H9 (cell line): ENCODE measurements at regions not wholly inside any gene's neighbourhood (a gene's known extent, or its start where the extent isn't known, plus 50 kb on each side); places are given as distances from the start of the nearest gene placed in this dataset.

Experiments
- DNase-seq: peaks from one replicate; pipeline ENCODE4 v3.0.0-alpha.2; 2017
- H2AFZ ChIP-seq: one replicate; pipeline ENCODE4 v1.6.1; 2013; ENCODE audit warnings: mild to moderate bottlenecking, low read length, control low read depth, moderate library complexity
- H2AK5ac ChIP-seq: 2 replicates; pipeline ENCODE4 v1.6.1; 2013; ENCODE audit warnings: low read length, control low read depth, mixed read lengths; ENCODE audit not compliant: insufficient read length
- H2BK120ac ChIP-seq: one replicate; pipeline ENCODE4 v1.6.1; 2013; ENCODE audit warnings: low read depth, mild to moderate bottlenecking, low read length, control low read depth, inconsistent platforms; ENCODE audit not compliant: poor library complexity, severe bottlenecking
- H2BK12ac ChIP-seq: 2 replicates; pipeline ENCODE4 v1.6.1; 2013; ENCODE audit warnings: low read length, control low read depth, mixed read lengths, low read depth; ENCODE audit not compliant: insufficient read length
- H2BK15ac ChIP-seq: 2 replicates; pipeline ENCODE4 v1.6.1; 2013; ENCODE audit warnings: low read depth, low read length, control low read depth
- H2BK20ac ChIP-seq: one replicate; pipeline ENCODE4 v1.6.1; 2013; ENCODE audit warnings: low read depth, mild to moderate bottlenecking, low read length, control low read depth, inconsistent platforms; ENCODE audit not compliant: poor library complexity, severe bottlenecking
- H2BK5ac ChIP-seq: 2 replicates; pipeline ENCODE4 v1.6.1; 2013; ENCODE audit warnings: low read length, control low read depth, mixed read lengths; ENCODE audit not compliant: insufficient read length
- H3K14ac ChIP-seq: 2 replicates; pipeline ENCODE4 v1.6.1; 2013; ENCODE audit warnings: low read length, control low read depth; ENCODE audit not compliant: insufficient read depth
- H3K18ac ChIP-seq: 2 replicates; pipeline ENCODE4 v1.6.1; 2013; ENCODE audit warnings: low read depth, mild to moderate bottlenecking, mixed read lengths, low read length, control low read depth; ENCODE audit not compliant: insufficient read length
- H3K23ac ChIP-seq: 2 replicates; pipeline ENCODE4 v1.6.1; 2013; ENCODE audit warnings: low read length, control low read depth, mixed read lengths, low read depth; ENCODE audit not compliant: insufficient read length
- H3K23me2 ChIP-seq: 2 replicates; pipeline ENCODE4 v1.6.1; 2013; ENCODE audit warnings: low read depth, mild to moderate bottlenecking, mixed read lengths, low read length, control low read depth; ENCODE audit not compliant: insufficient read length, poor library complexity, severe bottlenecking
- H3K27ac ChIP-seq: 2 replicates; pipeline ENCODE4 v1.5.1; 2013; ENCODE audit warnings: low read length, control low read depth, mixed read lengths, low read depth; ENCODE audit not compliant: insufficient read length
- H3K27me3 ChIP-seq: 2 replicates; pipeline ENCODE4 v1.6.1; 2013; ENCODE audit warnings: low read length, control low read depth, inconsistent platforms; ENCODE audit not compliant: insufficient read depth
- H3K4ac ChIP-seq: 2 replicates; pipeline ENCODE4 v1.6.1; 2013; ENCODE audit warnings: low read depth, mild to moderate bottlenecking, control low read depth, inconsistent platforms, low read length, moderate library complexity
- H3K4me1 ChIP-seq: 2 replicates; pipeline ENCODE4 v1.6.1; 2013; ENCODE audit warnings: low read length, control low read depth, inconsistent platforms; ENCODE audit not compliant: insufficient read depth
- H3K4me2 ChIP-seq: 2 replicates; pipeline ENCODE4 v1.6.1; 2013; ENCODE audit warnings: low read length, control low read depth, mixed read lengths; ENCODE audit not compliant: insufficient read length, insufficient read depth
- H3K56ac ChIP-seq: 2 replicates; pipeline ENCODE4 v1.6.1; 2013; ENCODE audit warnings: low read depth, mild to moderate bottlenecking, mixed read lengths, low read length, control low read depth; ENCODE audit not compliant: insufficient read length
- H3K79me1 ChIP-seq: 2 replicates; pipeline ENCODE4 v1.6.1; 2013; ENCODE audit warnings: low read depth, mild to moderate bottlenecking, moderate library complexity, low read length, control low read depth, inconsistent platforms; ENCODE audit not compliant: insufficient read depth, poor library complexity, severe bottlenecking
- H3K79me2 ChIP-seq: 2 replicates; pipeline ENCODE4 v1.6.1; 2013; ENCODE audit warnings: low read length, control low read depth, inconsistent platforms; ENCODE audit not compliant: insufficient read depth
- H3K9ac ChIP-seq: 2 replicates; pipeline ENCODE4 v1.6.1; 2013; ENCODE audit warnings: low read length, control low read depth, mixed read lengths; ENCODE audit not compliant: insufficient read length; ENCODE audit errors: extremely low read depth
- H3K9me3 ChIP-seq: one replicate; pipeline ENCODE4 v1.6.1; 2013; ENCODE audit warnings: low read depth, low read length, inconsistent platforms; ENCODE audit not compliant: control insufficient read depth
- H3T11ph ChIP-seq: one replicate; pipeline ENCODE4 v1.6.1; 2013; ENCODE audit warnings: mild to moderate bottlenecking, low read length, control low read depth, inconsistent platforms
- H4K20me1 ChIP-seq: one replicate; pipeline ENCODE4 v1.6.1; 2013; ENCODE audit not compliant: control insufficient read depth, insufficient read length, insufficient read depth
- H4K5ac ChIP-seq: 2 replicates; pipeline ENCODE4 v1.6.1; 2013; ENCODE audit warnings: low read depth, mild to moderate bottlenecking, mixed read lengths, low read length, control low read depth; ENCODE audit not compliant: insufficient read length
- H4K8ac ChIP-seq: replicated peaks from 2 replicates; pipeline ENCODE4 v1.6.1; 2013; ENCODE audit warnings: low read length, control low read depth, mixed read lengths, low read depth; ENCODE audit not compliant: insufficient read length
- H4K91ac ChIP-seq: 2 replicates; pipeline ENCODE4 v1.6.1; 2013; ENCODE audit warnings: low read depth, mild to moderate bottlenecking, moderate library complexity, mixed read lengths, low read length, control low read depth; ENCODE audit not compliant: insufficient read length
- H3K27ac Mint-ChIP-seq, 3 experiments: 2 replicates in 2 of 3; 3 replicates in 1 of 3; pipeline ENCODE4 v1.8.0; 2020 to 2021; ENCODE audit warnings: mixed read lengths in 3 of 3, mild to moderate bottlenecking in 1 of 3, moderate library complexity in 1 of 3
- H3K27me3 Mint-ChIP-seq: 2 replicates; pipeline ENCODE4 v1.8.0; 2021; ENCODE audit warnings: low read depth, mild to moderate bottlenecking, moderate library complexity, mixed read lengths
- H3K36me3 Mint-ChIP-seq, 3 experiments: 2 replicates in 2 of 3; 3 replicates in 1 of 3; pipeline ENCODE4 v1.8.0; 2020 to 2021; ENCODE audit warnings: low read depth in 3 of 3, mixed read lengths in 3 of 3; ENCODE audit not compliant: insufficient read depth in 1 of 3
- H3K4me1 Mint-ChIP-seq, 2 experiments: 2 replicates each; pipeline ENCODE4 v1.8.0; 2020; ENCODE audit warnings: mixed read lengths in 2 of 2
- H3K4me3 Mint-ChIP-seq, 2 experiments: 2 replicates in 1 of 2; 3 replicates in 1 of 2; pipeline ENCODE4 v1.8.0; 2020 to 2021; ENCODE audit warnings: mild to moderate bottlenecking in 2 of 2, mixed read lengths in 2 of 2, moderate library complexity in 1 of 2
- H3K9me3 Mint-ChIP-seq, 2 experiments: 2 replicates in 1 of 2; 3 replicates in 1 of 2; pipeline ENCODE4 v1.8.0; 2020; ENCODE audit warnings: mild to moderate bottlenecking in 2 of 2, mixed read lengths in 2 of 2, moderate library complexity in 1 of 2
- WGBS: extraction: QIAGEN DNeasy Blood & Tissue Kit; methylation state at CpG from one replicate; pipeline ENCODE4 v1.1.7; 2013; ENCODE audit warnings: missing lambda C conversion rate, low lambda C conversion rate, mixed read lengths; ENCODE audit not compliant: insufficient read length; ENCODE audit errors: extremely low coverage; 5-methylcytosine and 5-hydroxymethylcytosine counted together
- TF ChIP-seq, protein P1 (sequence below): fragments of 200-600 bp; sonication (generic); conservative IDR thresholded peaks from 3 replicates; pipeline ENCODE4 v1.8.0; 2021; ENCODE audit warnings: antibody characterized with exemption, mild to moderate bottlenecking

DNA sequence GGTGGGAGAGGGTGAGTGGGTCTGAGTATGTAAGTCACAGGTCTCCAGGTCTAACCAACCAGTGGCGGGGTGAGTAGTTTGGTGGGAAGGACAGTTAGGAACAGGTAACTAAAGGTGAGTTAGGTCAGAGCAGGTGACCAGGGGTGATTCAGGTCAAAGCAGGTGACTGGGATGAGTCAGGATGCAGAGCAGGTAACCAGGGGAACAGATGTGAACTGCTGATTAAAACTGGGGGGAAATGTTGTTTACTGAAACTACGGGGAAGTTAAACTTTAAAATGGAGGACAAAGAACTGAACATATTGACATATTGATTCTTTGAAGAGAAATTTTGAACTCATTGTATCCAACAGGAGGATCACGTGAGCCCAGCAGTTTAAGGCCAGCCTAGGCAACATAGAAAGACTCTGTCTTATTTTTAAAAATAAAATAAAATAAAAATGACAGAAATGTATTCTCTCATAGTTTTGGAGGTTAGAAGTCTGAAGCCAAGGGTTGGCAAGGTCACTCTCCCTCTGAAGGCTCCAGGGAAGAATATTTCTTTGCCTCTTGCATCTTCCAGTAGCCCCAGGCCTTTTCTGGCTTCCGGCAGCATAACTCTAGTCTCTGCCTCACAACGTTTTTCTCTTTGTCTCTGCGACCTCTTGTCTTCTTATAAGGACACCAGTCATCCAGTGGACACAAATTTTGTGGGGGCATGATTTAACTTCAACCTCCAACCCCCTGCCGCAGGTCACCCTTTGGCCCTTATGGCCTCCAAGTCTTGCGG lies 64.3 kb upstream of the TINAGL1 start:
- Histone ChIP-seq H2BK12ac (no peak overlapping the region), H3K27me3 (no peaks in the 10 kb centered on the region), H2BK120ac (no peak overlapping the region), H2BK15ac (no peak overlapping the region), H4K20me1 (no peaks in the 10 kb centered on the region), H4K8ac (no peak overlapping the region), H3T11ph (no peak overlapping the region), H3K56ac (no peak overlapping the region), H3K9me3 (no peaks in the 10 kb centered on the region), H3K27ac (no peak overlapping the region), H3K23me2 (no peaks in the 10 kb centered on the region), H2BK20ac (no peak overlapping the region), H3K18ac (no peak overlapping the region), H2AFZ (no peak overlapping the region), H3K23ac (no peak overlapping the region), H3K9ac (no peak overlapping the region), H3K4me1 (peaks cover 4% of the 10 kb centered on the region; the same call in 1 of the 2 replicates), H3K79me1 (no peaks in the 10 kb centered on the region), H3K4me2 (no peak overlapping the region), H3K14ac (no peak overlapping the region), H2BK5ac (no peak overlapping the region), H3K4ac (no peak overlapping the region), H3K79me2 (no peaks in the 10 kb centered on the region), H2AK5ac (no peak overlapping the region), H4K91ac (no peak overlapping the region), H4K5ac (no peak overlapping the region)
- peaks cover 14 to 28% of the 10 kb centered on the region in 2 experiments for H3K4me1 Mint-ChIP-seq
- no CpG with 5 or more reads among the region's 8 CpGs for WGBS
- no peak for DNase-seq
- H3K27ac Mint-ChIP-seq = no peak overlapping the region; a peak in 1 of 7 replicates
- H3K36me3 Mint-ChIP-seq = no peaks in the 10 kb centered on the region; a peak in 1 of 7 replicates
- H3K9me3 Mint-ChIP-seq = no peaks in the 10 kb centered on the region
- H3K27me3 Mint-ChIP-seq = peaks cover 4% of the 10 kb centered on the region
- TF ChIP-seq, protein P1, sequence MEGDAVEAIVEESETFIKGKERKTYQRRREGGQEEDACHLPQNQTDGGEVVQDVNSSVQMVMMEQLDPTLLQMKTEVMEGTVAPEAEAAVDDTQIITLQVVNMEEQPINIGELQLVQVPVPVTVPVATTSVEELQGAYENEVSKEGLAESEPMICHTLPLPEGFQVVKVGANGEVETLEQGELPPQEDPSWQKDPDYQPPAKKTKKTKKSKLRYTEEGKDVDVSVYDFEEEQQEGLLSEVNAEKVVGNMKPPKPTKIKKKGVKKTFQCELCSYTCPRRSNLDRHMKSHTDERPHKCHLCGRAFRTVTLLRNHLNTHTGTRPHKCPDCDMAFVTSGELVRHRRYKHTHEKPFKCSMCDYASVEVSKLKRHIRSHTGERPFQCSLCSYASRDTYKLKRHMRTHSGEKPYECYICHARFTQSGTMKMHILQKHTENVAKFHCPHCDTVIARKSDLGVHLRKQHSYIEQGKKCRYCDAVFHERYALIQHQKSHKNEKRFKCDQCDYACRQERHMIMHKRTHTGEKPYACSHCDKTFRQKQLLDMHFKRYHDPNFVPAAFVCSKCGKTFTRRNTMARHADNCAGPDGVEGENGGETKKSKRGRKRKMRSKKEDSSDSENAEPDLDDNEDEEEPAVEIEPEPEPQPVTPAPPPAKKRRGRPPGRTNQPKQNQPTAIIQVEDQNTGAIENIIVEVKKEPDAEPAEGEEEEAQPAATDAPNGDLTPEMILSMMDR = no peak
- no peak overlapping the region for H3K4me3 Mint-ChIP-seq
